GM21786 (cell line): ENCODE measurements at regions not wholly inside any gene's neighbourhood (a gene's known extent, or its start where the extent isn't known, plus 50 kb on each side); places are given as distances from the start of the nearest gene placed in this dataset.
"Not testable (repeated sequence)": the region's sequence is repeated elsewhere in the genome, so short reads cannot be mapped to it uniquely, and the experiment has no call there.

Source experiments
- ATAC-seq: cut with Tn5 transposase; IDR thresholded peaks from one replicate; pipeline ENCODE4 v1.9.1; 2021; ENCODE audit not compliant: unreplicated experiment

- ATAC-seq = no peak
These were observed 204.8 kb downstream of the C9orf50 start for GRCh38 chr9:129415942-129416651.

GRCh38 chr9:129414993-129415941, 205.6 kb downstream of the C9orf50 start:
- ATAC-seq = no peak

- ATAC-seq = no peak
These were observed 206.4 kb downstream of the C9orf50 start for GRCh38 chr9:129414377-129414992.

GRCh38 chr9:129413537-129414376, 207.1 kb downstream of the C9orf50 start:
- ATAC-seq = peak; percentile 85

- ATAC-seq = peak; percentile 20
These were observed 207.9 kb downstream of the C9orf50 start for GRCh38 chr9:129412814-129413536.

GRCh38 chr9:129412176-129412813, 208.6 kb downstream of the C9orf50 start:
- not testable (repeated sequence) for ATAC-seq

- no peak for ATAC-seq
These were observed 209.3 kb downstream of the C9orf50 start for GRCh38 chr9:129411501-129412175.

GRCh38 chr9:129410226-129410625, 210.7 kb downstream of the C9orf50 start:
- no peak for ATAC-seq

- ATAC-seq = no peak
These were observed 212.2 kb downstream of the C9orf50 start for GRCh38 chr9:129408535-129409215.

- no peak for ATAC-seq
These were observed 212.9 kb downstream of the C9orf50 start for GRCh38 chr9:129407905-129408452.

- ATAC-seq = no peak
These were observed 214.3 kb downstream of the C9orf50 start for GRCh38 chr9:129406278-129407225.

GRCh38 chr9:129405827-129406213, 215.1 kb downstream of the C9orf50 start:
- no peak for ATAC-seq

GRCh38 chr9:129405089-129405826, 215.6 kb downstream of the C9orf50 start:
- ATAC-seq = no peak

GRCh38 chr9:129404621-129405020, 216.3 kb downstream of the C9orf50 start:
- ATAC-seq = no peak

- ATAC-seq = no peak
These were observed 216.9 kb downstream of the C9orf50 start for GRCh38 chr9:129403779-129404620.
